SH-SY5Y (cell line): ENCODE measurements at regions not wholly inside any gene's neighbourhood (a gene's known extent, or its start where the extent isn't known, plus 50 kb on each side); places are given as distances from the start of the nearest gene placed in this dataset.

Source experiments
- GATA2 ChIP-seq: IDR thresholded peaks from 2 replicates; pipeline ENCODE4 v1.6.1; 2011; ENCODE audit warnings: mild to moderate bottlenecking, low read depth, low read length
- GATA3 ChIP-seq: IDR thresholded peaks from 2 replicates; pipeline ENCODE4 v1.6.1; 2011; ENCODE audit warnings: low read depth, mild to moderate bottlenecking, low read length, moderate library complexity

GRCh38 chr7:18420108-18420507 lies 75.4 kb upstream of the HDAC9 start:
- TF ChIP-seq GATA2 (no peak), GATA3 (no peak)

GRCh38 chr7:18420748-18421147 lies 74.8 kb upstream of the HDAC9 start:
- TF ChIP-seq GATA2 (no peak), GATA3 (no peak)

GRCh38 chr7:18421297-18422002 lies 74.1 kb upstream of the HDAC9 start:
- TF ChIP-seq GATA3 (no peak), GATA2 (no peak)

GRCh38 chr7:18425227-18425626 lies 70.3 kb upstream of the HDAC9 start:
- TF ChIP-seq GATA3, result no peak
- no peak for TF ChIP-seq GATA2

- no peak for TF ChIP-seq GATA3
- no peak for TF ChIP-seq GATA2
Observed at GRCh38 chr7:18425838-18426445, 69.6 kb upstream of the HDAC9 start.

DNA sequence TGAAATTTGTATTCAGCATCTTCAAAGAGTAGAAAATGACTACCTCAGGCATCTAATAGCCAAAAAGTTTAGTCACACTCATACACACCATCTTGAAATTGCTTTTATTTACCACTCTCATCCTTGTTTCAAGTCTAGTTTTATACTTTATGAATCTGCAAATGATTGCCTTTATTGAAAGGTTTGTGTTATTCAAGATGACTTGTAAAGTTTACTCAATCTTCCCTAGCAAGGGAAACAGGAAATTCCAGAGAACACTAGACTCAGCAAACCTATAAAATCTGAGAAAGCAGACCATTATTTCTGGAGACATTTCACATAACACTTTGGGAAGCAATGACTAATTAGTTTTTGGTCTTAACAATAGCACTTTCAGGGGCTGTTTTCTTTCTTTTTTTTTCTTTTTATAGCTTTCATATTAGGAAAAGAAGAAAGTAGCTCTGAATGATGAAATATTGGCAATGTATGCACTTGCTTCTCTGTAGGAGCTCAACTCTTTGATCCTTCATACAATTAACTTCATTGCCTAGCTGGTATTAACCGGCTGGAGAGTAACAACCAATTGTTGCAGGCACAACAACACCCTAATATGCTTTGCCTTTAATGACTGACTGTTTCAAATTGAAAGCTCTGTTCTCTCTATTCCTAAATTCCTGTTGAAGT lies 68.9 kb upstream of the HDAC9 start:
- no peak for TF ChIP-seq GATA2
- no peak for TF ChIP-seq GATA3

DNA sequence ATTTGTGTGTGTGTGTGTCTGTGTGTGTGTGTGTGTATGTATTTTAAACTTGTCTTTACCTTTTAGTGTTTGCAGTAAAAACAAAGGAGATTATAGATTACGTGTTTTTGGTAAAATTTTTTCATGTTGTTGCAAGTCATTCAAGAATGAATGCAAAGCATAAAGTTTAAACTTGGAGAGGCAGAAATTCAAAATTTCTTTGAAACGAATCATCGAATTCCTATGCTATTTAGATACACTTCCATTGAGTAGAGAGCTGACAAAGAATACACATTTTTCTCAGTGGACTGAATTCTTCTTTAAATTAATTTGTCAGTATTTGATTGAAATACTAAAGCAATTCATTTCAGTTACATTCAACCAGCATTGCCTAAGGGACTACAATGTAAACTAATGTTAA lies 66.0 kb upstream of the HDAC9 start:
- TF ChIP-seq GATA3 (no peak), GATA2 (no peak)

DNA sequence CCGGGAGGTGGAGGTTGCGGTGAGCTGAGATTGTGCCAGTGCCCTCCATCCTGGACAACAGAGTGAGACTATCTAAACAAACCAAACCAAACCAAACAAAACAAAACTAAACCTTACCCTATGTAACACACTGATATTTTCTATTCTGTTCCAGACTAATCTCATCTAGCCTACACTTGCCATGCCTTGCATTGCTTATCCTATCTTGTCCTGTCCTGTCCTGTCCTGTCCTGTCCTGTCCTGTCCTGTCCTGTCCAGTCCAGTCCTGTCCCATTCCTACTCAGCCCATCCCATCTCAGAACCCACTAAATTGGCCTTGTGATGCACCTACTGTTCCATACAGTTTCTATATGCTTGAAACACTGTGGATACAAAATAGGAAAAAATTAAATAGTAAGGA lies 64.7 kb upstream of the HDAC9 start:
- no peak for TF ChIP-seq GATA2
- TF ChIP-seq GATA3, result no peak

- TF ChIP-seq GATA2 (no peak), GATA3 (no peak)
Observed at GRCh38 chr7:18434171-18434570, 61.4 kb upstream of the HDAC9 start.

DNA sequence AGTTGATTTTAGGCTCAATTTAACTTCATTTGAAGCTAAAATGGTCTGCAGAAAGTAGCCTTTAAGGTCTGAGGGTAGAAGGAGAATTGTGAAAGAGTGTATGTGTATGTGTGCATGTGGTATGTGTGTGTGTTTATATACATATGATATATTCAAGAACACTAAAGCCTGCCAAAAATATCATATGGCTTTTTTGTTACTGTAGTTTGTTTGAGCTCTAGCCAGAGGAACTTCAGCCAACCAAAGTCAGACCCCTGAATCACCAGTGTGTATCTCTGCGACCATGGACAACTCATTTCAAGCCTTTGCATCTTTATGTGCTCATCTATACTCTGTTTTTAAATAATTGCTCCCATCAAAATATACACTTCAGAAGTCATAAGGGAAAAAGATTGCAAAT lies 58.4 kb upstream of the HDAC9 start:
- TF ChIP-seq GATA3, result no peak
- TF ChIP-seq GATA2, result no peak

GRCh38 chr7:18440934-18441333 lies 54.6 kb upstream of the HDAC9 start:
- TF ChIP-seq GATA2 (no peak), GATA3 (no peak)

DNA sequence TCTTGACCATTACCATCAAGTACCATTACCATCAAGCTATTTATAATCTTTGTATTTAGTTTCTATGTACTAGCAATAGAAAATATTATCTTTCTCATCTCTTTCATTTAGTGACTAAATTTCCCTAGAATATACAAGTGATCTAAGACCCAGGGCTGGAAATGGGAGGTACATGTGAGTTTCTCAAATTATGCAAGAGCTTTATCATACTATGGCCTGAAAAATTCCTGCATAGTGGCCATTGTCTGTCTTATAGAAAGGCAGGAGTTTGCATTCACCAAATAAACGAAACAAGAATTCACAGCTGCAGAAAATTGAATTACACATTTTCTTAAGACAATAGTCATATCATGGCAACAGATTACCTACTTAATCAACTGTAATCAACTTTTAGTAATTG lies 50.7 kb upstream of the HDAC9 start:
- TF ChIP-seq GATA3, result no peak
- no peak for TF ChIP-seq GATA2

DNA sequence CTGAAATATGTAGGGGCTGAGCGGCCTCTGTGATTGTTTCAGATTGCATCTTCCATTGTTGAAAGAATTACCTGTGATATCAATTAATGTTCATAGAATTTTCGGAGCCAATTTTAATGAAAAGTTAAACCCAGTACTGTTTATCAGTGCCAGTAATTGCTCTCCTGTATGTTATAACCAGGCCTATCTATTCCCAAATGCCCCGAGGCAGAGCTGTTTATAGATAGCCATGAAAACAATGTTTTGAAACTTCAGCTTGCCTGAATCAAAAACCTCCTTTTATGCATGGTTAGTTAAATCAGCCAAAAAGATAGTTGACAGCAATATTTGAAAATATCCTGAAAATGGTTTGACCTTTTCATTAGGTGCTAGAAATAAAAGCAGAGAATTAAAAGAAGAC lies 50.1 kb upstream of the HDAC9 start:
- TF ChIP-seq GATA2 (0 out of 2 replicates have a peak, but pooled peaks have one; percentile 7), GATA3 (no peak)
